ENCODE measurements at regions not wholly inside any gene's neighbourhood (a gene's known extent, or its start where the extent isn't known, plus 50 kb on each side); places are given as distances from the start of the nearest gene placed in this dataset.

- no peak overlapping the region for H3K4me3 ChIP-seq (ENCODE audit: insufficient read depth, low read depth, low read length)
- H3K9ac ChIP-seq (ENCODE audit: low read length): no peak overlapping the region
- H3K36me3 ChIP-seq (ENCODE audit: insufficient read depth, low read length): no peaks in the 10 kb centered on the region
- no peaks in the 10 kb centered on the region for H3K9me3 ChIP-seq (ENCODE audit: insufficient read depth, low read depth, low read length)
- H3K79me2 ChIP-seq (ENCODE audit: insufficient read depth, low read length): no peaks in the 10 kb centered on the region
- no peaks in the 10 kb centered on the region for H3K36me3 Mint-ChIP-seq (ENCODE audit: low read depth, unreplicated experiment)
- peaks cover 2% of the 10 kb centered on the region for H3K4me1 ChIP-seq (ENCODE audit: insufficient read depth, low read length)
- no peak overlapping the region for H2AFZ ChIP-seq (ENCODE audit: low read depth, low read length)
- DNase-seq (ENCODE audit: low read depth) (no peak), FAIRE-seq (no peak)
- no peak for TF ChIP-seq EZH2 (IDR thresholded peaks at IDR 0.05; ENCODE audit: insufficient read depth, low read length)
- TF ChIP-seq CTCF (IDR thresholded peaks at IDR 0.05; ENCODE audit: insufficient read depth, low read depth, low read length): no peak
- H3K27ac Mint-ChIP-seq (ENCODE audit: unreplicated experiment): no peak overlapping the region
- no peaks in the 10 kb centered on the region for H4K20me1 ChIP-seq (ENCODE audit: insufficient read depth, low read length)
- peaks cover 3% of the 10 kb centered on the region for H3K4me1 Mint-ChIP-seq (ENCODE audit: low read depth, unreplicated experiment)
- no peak overlapping the region for H3K27ac ChIP-seq (ENCODE audit: low read depth, low read length)
- H3K27me3 ChIP-seq (ENCODE audit: insufficient read depth, low read length): no peaks in the 10 kb centered on the region
- no peaks in the 10 kb centered on the region for H3K9me3 Mint-ChIP-seq (ENCODE audit: unreplicated experiment)
- no peaks in the 10 kb centered on the region for H3K27me3 Mint-ChIP-seq (ENCODE audit: low read depth, unreplicated experiment)
- H3K4me2 ChIP-seq (ENCODE audit: low read length): no peak overlapping the region
- no peak overlapping the region for H3K4me3 Mint-ChIP-seq (ENCODE audit: unreplicated experiment)
These were observed 515.5 kb downstream of the C12orf50 start for GRCh38 chr12:87513536-87514280.

GRCh38 chr12:87511371-87511770 lies 517.8 kb downstream of the C12orf50 start:
- FAIRE-seq: no peak
- H3K27ac Mint-ChIP-seq (ENCODE audit: unreplicated experiment): no peak overlapping the region
- Histone ChIP-seq H3K9ac (ENCODE audit: low read length) (no peak overlapping the region), H3K79me2 (ENCODE audit: insufficient read depth, low read length) (no peaks in the 10 kb centered on the region), H4K20me1 (ENCODE audit: insufficient read depth, low read length) (no peaks in the 10 kb centered on the region), H3K27ac (ENCODE audit: low read depth, low read length) (no peak overlapping the region), H2AFZ (ENCODE audit: low read depth, low read length) (no peak overlapping the region), H3K4me3 (ENCODE audit: insufficient read depth, low read depth, low read length) (no peak overlapping the region), H3K36me3 (ENCODE audit: insufficient read depth, low read length) (no peaks in the 10 kb centered on the region), H3K4me1 (ENCODE audit: insufficient read depth, low read length) (peaks cover 2% of the 10 kb centered on the region), H3K4me2 (ENCODE audit: low read length) (no peak overlapping the region), H3K9me3 (ENCODE audit: insufficient read depth, low read depth, low read length) (no peaks in the 10 kb centered on the region), H3K27me3 (ENCODE audit: insufficient read depth, low read length) (no peaks in the 10 kb centered on the region)
- no peaks in the 10 kb centered on the region for H3K36me3 Mint-ChIP-seq (ENCODE audit: low read depth, unreplicated experiment)
- TF ChIP-seq CTCF (IDR thresholded peaks at IDR 0.05; ENCODE audit: insufficient read depth, low read depth, low read length): no peak
- TF ChIP-seq EZH2 (IDR thresholded peaks at IDR 0.05; ENCODE audit: insufficient read depth, low read length): no peak
- H3K4me1 Mint-ChIP-seq (ENCODE audit: low read depth, unreplicated experiment): peaks cover 3% of the 10 kb centered on the region
- peak; percentile 39 for DNase-seq (ENCODE audit: low read depth)
- H3K27me3 Mint-ChIP-seq (ENCODE audit: low read depth, unreplicated experiment): no peaks in the 10 kb centered on the region
- no peak overlapping the region for H3K4me3 Mint-ChIP-seq (ENCODE audit: unreplicated experiment)
- H3K9me3 Mint-ChIP-seq (ENCODE audit: unreplicated experiment): no peaks in the 10 kb centered on the region

GRCh38 chr12:87509237-87509820 lies 519.9 kb downstream of the C12orf50 start:
- no peak overlapping the region for H3K4me3 ChIP-seq (ENCODE audit: insufficient read depth, low read depth, low read length)
- H3K9ac ChIP-seq (ENCODE audit: low read length): no peak overlapping the region
- no peaks in the 10 kb centered on the region for H3K9me3 ChIP-seq (ENCODE audit: insufficient read depth, low read depth, low read length)
- H3K4me1 ChIP-seq (ENCODE audit: insufficient read depth, low read length): peaks cover 2% of the 10 kb centered on the region
- no peaks in the 10 kb centered on the region for H3K36me3 Mint-ChIP-seq (ENCODE audit: low read depth, unreplicated experiment)
- H3K4me1 Mint-ChIP-seq (ENCODE audit: low read depth, unreplicated experiment): peaks cover 3% of the 10 kb centered on the region
- DNase-seq (ENCODE audit: low read depth) (peak; percentile 73), FAIRE-seq (no peak)
- H3K4me2 ChIP-seq (ENCODE audit: low read length): peak overlapping the region; percentile 18
- no peak overlapping the region for H3K27ac ChIP-seq (ENCODE audit: low read depth, low read length)
- H3K27me3 ChIP-seq (ENCODE audit: insufficient read depth, low read length): no peaks in the 10 kb centered on the region
- TF ChIP-seq CTCF (IDR thresholded peaks at IDR 0.05; ENCODE audit: insufficient read depth, low read depth, low read length) (no peak), EZH2 (IDR thresholded peaks at IDR 0.05; ENCODE audit: insufficient read depth, low read length) (no peak)
- H3K27ac Mint-ChIP-seq (ENCODE audit: unreplicated experiment): peak overlapping the region; percentile 30
- no peaks in the 10 kb centered on the region for H3K79me2 ChIP-seq (ENCODE audit: insufficient read depth, low read length)
- H2AFZ ChIP-seq (ENCODE audit: low read depth, low read length): peak overlapping the region; percentile 13
- no peaks in the 10 kb centered on the region for H3K36me3 ChIP-seq (ENCODE audit: insufficient read depth, low read length)
- H4K20me1 ChIP-seq (ENCODE audit: insufficient read depth, low read length): no peaks in the 10 kb centered on the region
- no peaks in the 10 kb centered on the region for H3K9me3 Mint-ChIP-seq (ENCODE audit: unreplicated experiment)
- H3K4me3 Mint-ChIP-seq (ENCODE audit: unreplicated experiment): no peak overlapping the region
- H3K27me3 Mint-ChIP-seq (ENCODE audit: low read depth, unreplicated experiment): no peaks in the 10 kb centered on the region

All from astrocyte (in vitro differentiated cells and primary cell).